NCI-H128 (cell line): ENCODE measurements at regions not wholly inside any gene's neighbourhood (a gene's known extent, or its start where the extent isn't known, plus 50 kb on each side); places are given as distances from the start of the nearest gene placed in this dataset.

ENCODE experiments used
- DNase-seq: peaks from one replicate; lab custom pipeline; 2025; ENCODE audit not compliant: unreplicated experiment; lab: John Stamatoyannopoulos, UW

- DNase-seq, result no peak
These were observed 476.4 kb downstream of the TBC1D22A start for GRCh38 chr22:47238690-47239473.

- no peak for DNase-seq
These were observed 475.5 kb downstream of the TBC1D22A start for GRCh38 chr22:47237890-47238480.

GRCh38 chr22:47236718-47237117, 474.3 kb downstream of the TBC1D22A start:
- DNase-seq, result no peak

- no peak for DNase-seq
These were observed 473.7 kb downstream of the TBC1D22A start for GRCh38 chr22:47236161-47236560.

- DNase-seq, result no peak
These were observed 471.1 kb downstream of the TBC1D22A start for GRCh38 chr22:47233316-47234243.

GRCh38 chr22:47232753-47233152, 470.3 kb downstream of the TBC1D22A start:
- DNase-seq, result no peak

- DNase-seq, result no peak
These were observed 469.7 kb downstream of the TBC1D22A start for GRCh38 chr22:47232197-47232596.

GRCh38 chr22:47231759-47232158, 469.3 kb downstream of the TBC1D22A start:
- no peak for DNase-seq

- DNase-seq, result no peak
These were observed 468.3 kb downstream of the TBC1D22A start for GRCh38 chr22:47230741-47231140.

GRCh38 chr22:47230251-47230650, 467.8 kb downstream of the TBC1D22A start:
- no peak for DNase-seq

- DNase-seq, result no peak
These were observed 466.3 kb downstream of the TBC1D22A start for GRCh38 chr22:47228767-47229166.

- DNase-seq, result no peak
These were observed 463.6 kb downstream of the TBC1D22A start for GRCh38 chr22:47225931-47226633.

- DNase-seq, result no peak
These were observed 462.9 kb downstream of the TBC1D22A start for GRCh38 chr22:47225080-47225930.
